Cardiac septum (tissue), 1 donor: ENCODE measurements at regions not wholly inside any gene's neighbourhood (a gene's known extent, or its start where the extent isn't known, plus 50 kb on each side); places are given as distances from the start of the nearest gene placed in this dataset.
"Not testable (repeated sequence)": the region's sequence is repeated elsewhere in the genome, so short reads cannot be mapped to it uniquely, and the experiment has no call there.

Experiments used
- DNase-seq: peaks from one replicate; pipeline ENCODE4 v3.0.0-alpha.2; 2020; ENCODE audit warnings: low spot score
- intact Hi-C: fragments of 100-400 bp; cut with DNase I; formaldehyde crosslinking; loops from one replicate; pipeline ENCODE4 v1.14.0; 2022
- donor health status: DM: no; HTN: no; CAD: no.

- no peak for DNase-seq
- intact Hi-C loops = no loop called here
These were observed 279.2 kb upstream of the TYRP1 start for GRCh38 chr9:12413986-12414385.

- no peak for DNase-seq
- intact Hi-C loops = no loop called here
These were observed 278.7 kb upstream of the TYRP1 start for GRCh38 chr9:12414514-12414913.

- intact Hi-C loops = no loop called here
- DNase-seq = no peak
These were observed 277.8 kb upstream of the TYRP1 start for GRCh38 chr9:12415361-12415760.

GRCh38 chr9:12416716-12417115, 276.5 kb upstream of the TYRP1 start:
- no peak for DNase-seq
- intact Hi-C loops = no loop called here

- DNase-seq = no peak
- intact Hi-C loops = no loop called here
These were observed 268.9 kb upstream of the TYRP1 start for GRCh38 chr9:12424243-12424642.

GRCh38 chr9:12425878-12426864, 267.0 kb upstream of the TYRP1 start:
- intact Hi-C loops = no loop called here

GRCh38 chr9:12439267-12439666, 253.9 kb upstream of the TYRP1 start:
- DNase-seq = no peak

More at GRCh38 chr9:12425878-12426864, 267.0 kb upstream of the TYRP1 start:
- DNase-seq = no peak

GRCh38 chr9:12441080-12441479, 252.1 kb upstream of the TYRP1 start:
- intact Hi-C loops, DNase-seq: not testable (repeated sequence)

More at GRCh38 chr9:12439267-12439666, 253.9 kb upstream of the TYRP1 start:
- intact Hi-C loops = no loop called here

- no peak for DNase-seq
- intact Hi-C loops = no loop called here
These were observed 251.7 kb upstream of the TYRP1 start for GRCh38 chr9:12441506-12441905.

GRCh38 chr9:12448246-12448645, 244.9 kb upstream of the TYRP1 start:
- DNase-seq = no peak
- intact Hi-C loops = no loop called here

GRCh38 chr9:12457237-12457636, 235.9 kb upstream of the TYRP1 start:
- DNase-seq = no peak
- intact Hi-C loops = no loop called here

GRCh38 chr9:12461763-12462460, 231.3 kb upstream of the TYRP1 start:
- DNase-seq = no peak
- intact Hi-C loops = no loop called here

GRCh38 chr9:12462861-12463260, 230.3 kb upstream of the TYRP1 start:
- intact Hi-C loops = no loop called here

GRCh38 chr9:12463641-12464040, 229.5 kb upstream of the TYRP1 start:
- intact Hi-C loops = no loop called here

More at GRCh38 chr9:12462861-12463260, 230.3 kb upstream of the TYRP1 start:
- no peak for DNase-seq

GRCh38 chr9:12464400-12464799, 228.8 kb upstream of the TYRP1 start:
- DNase-seq = no peak
- intact Hi-C loops = no loop called here

More at GRCh38 chr9:12463641-12464040, 229.5 kb upstream of the TYRP1 start:
- DNase-seq = no peak

- no peak for DNase-seq
- intact Hi-C loops = no loop called here
These were observed 228.2 kb upstream of the TYRP1 start for GRCh38 chr9:12464910-12465512.

GRCh38 chr9:12469084-12469483, 224.1 kb upstream of the TYRP1 start:
- intact Hi-C loops = no loop called here
- no peak for DNase-seq

GRCh38 chr9:12494411-12494810, 198.8 kb upstream of the TYRP1 start:
- DNase-seq = no peak
- intact Hi-C loops = no loop called here

GRCh38 chr9:12497790-12498189, 195.4 kb upstream of the TYRP1 start:
- intact Hi-C loops = no loop called here

GRCh38 chr9:12502520-12502919, 190.7 kb upstream of the TYRP1 start:
- no peak for DNase-seq

More at GRCh38 chr9:12497790-12498189, 195.4 kb upstream of the TYRP1 start:
- DNase-seq = no peak

More at GRCh38 chr9:12502520-12502919, 190.7 kb upstream of the TYRP1 start:
- intact Hi-C loops = no loop called here
